Activated T-cell treated with anti-CD3 and anti-CD28 coated beads, Interleukin-2, amount 50 U/mL, for 24 hours (primary cell): ENCODE measurements at regions not wholly inside any gene's neighbourhood (a gene's known extent, or its start where the extent isn't known, plus 50 kb on each side); places are given as distances from the start of the nearest gene placed in this dataset.

Experiments used
- DNase-seq: peaks from one replicate; pipeline ENCODE4 v3.0.0-alpha.2; 2020
- H3K27ac Mint-ChIP-seq: 2 replicates; pipeline ENCODE4 v1.8.0; 2020; ENCODE audit warnings: mild to moderate bottlenecking, mixed read lengths
- H3K27me3 Mint-ChIP-seq: 2 replicates; pipeline ENCODE4 v1.8.0; 2020; ENCODE audit warnings: mixed read lengths
- H3K36me3 Mint-ChIP-seq: 2 replicates; pipeline ENCODE4 v1.8.0; 2020; ENCODE audit warnings: low read depth, mixed read lengths
- H3K4me1 Mint-ChIP-seq: 2 replicates; pipeline ENCODE4 v1.8.0; 2020; ENCODE audit warnings: low read depth, mixed read lengths
- H3K4me3 Mint-ChIP-seq: 2 replicates; pipeline ENCODE4 v1.8.0; 2020; ENCODE audit warnings: mild to moderate bottlenecking, moderate library complexity, mixed read lengths
- H3K9me3 Mint-ChIP-seq: 2 replicates; pipeline ENCODE4 v1.8.0; 2020; ENCODE audit warnings: mixed read lengths

- peaks cover 4% of the 10 kb centered on the region for H3K9me3 Mint-ChIP-seq
- H3K4me3 Mint-ChIP-seq = no peak overlapping the region
- no peaks in the 10 kb centered on the region for H3K36me3 Mint-ChIP-seq
- H3K27me3 Mint-ChIP-seq = no peaks in the 10 kb centered on the region
- H3K4me1 Mint-ChIP-seq = no peaks in the 10 kb centered on the region
- no peak for DNase-seq
- H3K27ac Mint-ChIP-seq = no peak overlapping the region
These were observed 143.6 kb upstream of the GRM7 start for GRCh38 chr3:6717026-6717943.

DNA sequence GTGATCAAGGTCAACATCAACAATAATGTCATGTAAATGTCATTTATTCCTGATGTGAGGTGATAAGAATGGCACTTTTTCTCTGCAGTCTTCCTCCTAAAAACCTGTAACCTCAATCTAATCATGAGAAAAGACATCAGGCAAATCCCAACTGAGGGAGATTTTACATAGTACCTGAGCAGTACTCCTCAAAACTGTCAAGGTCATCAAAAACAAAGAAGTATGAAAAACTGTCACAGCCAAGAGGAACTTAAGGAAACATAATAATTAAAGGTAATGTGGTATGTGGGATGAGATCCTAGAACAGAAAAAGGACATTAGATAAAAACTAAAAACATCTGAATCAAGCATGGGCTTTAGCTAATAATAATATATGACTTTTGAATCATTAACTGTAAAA is 140.9 kb upstream of the GRM7 start:
- peaks cover 9% of the 10 kb centered on the region for H3K9me3 Mint-ChIP-seq
- no peak for DNase-seq

DNA sequence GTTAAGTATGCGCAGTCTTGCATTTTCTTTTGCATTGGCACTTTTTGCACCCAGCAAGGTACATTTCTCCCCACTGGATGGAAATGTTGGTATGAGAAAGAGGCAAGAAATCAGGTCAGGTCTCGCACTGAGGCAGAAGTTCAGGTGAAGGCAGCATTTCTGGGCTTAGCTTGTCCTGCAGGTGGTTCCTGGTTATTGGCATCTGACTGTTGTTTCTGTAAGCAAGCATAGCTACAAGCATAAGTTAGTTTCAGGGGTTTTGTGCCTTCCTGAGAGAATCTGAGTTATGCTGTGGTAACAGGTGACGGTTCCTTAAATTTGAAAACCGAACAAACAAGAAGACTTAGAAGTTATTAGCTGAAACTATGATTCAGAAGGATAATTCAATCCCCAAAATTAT is 139.4 kb upstream of the GRM7 start:
- DNase-seq = no peak
- Mint-ChIP-seq H3K4me3 (no peak overlapping the region), H3K36me3 (no peaks in the 10 kb centered on the region), H3K27ac (no peak overlapping the region), H3K9me3 (peaks cover 9% of the 10 kb centered on the region), H3K27me3 (no peaks in the 10 kb centered on the region), H3K4me1 (no peaks in the 10 kb centered on the region)

More for the DNA sequence above, 140.9 kb upstream of the GRM7 start:
- Mint-ChIP-seq H3K4me1 (no peaks in the 10 kb centered on the region), H3K36me3 (no peaks in the 10 kb centered on the region), H3K27me3 (no peaks in the 10 kb centered on the region), H3K27ac (no peak overlapping the region), H3K4me3 (no peak overlapping the region)

- H3K27ac Mint-ChIP-seq = no peak overlapping the region
- H3K36me3 Mint-ChIP-seq = no peaks in the 10 kb centered on the region
- peaks cover 12% of the 10 kb centered on the region for H3K9me3 Mint-ChIP-seq
These were observed 137.7 kb upstream of the GRM7 start for GRCh38 chr3:6723205-6723604.

GRCh38 chr3:6726811-6727210 is 134.1 kb upstream of the GRM7 start:
- Mint-ChIP-seq H3K36me3 (no peaks in the 10 kb centered on the region), H3K27me3 (no peaks in the 10 kb centered on the region), H3K9me3 (peaks cover 13% of the 10 kb centered on the region), H3K4me3 (no peak overlapping the region), H3K27ac (no peak overlapping the region), H3K4me1 (no peaks in the 10 kb centered on the region)
- DNase-seq = no peak

More at GRCh38 chr3:6723205-6723604, 137.7 kb upstream of the GRM7 start:
- Mint-ChIP-seq H3K27me3 (no peaks in the 10 kb centered on the region), H3K4me3 (no peak overlapping the region), H3K4me1 (no peaks in the 10 kb centered on the region)
- DNase-seq = no peak

- peaks cover 5% of the 10 kb centered on the region for H3K9me3 Mint-ChIP-seq
- H3K36me3 Mint-ChIP-seq = no peaks in the 10 kb centered on the region
- no peak overlapping the region for H3K27ac Mint-ChIP-seq
- DNase-seq = no peak
- H3K27me3 Mint-ChIP-seq = no peaks in the 10 kb centered on the region
- H3K4me1 Mint-ChIP-seq = no peaks in the 10 kb centered on the region
- H3K4me3 Mint-ChIP-seq = no peak overlapping the region
These were observed 128.1 kb upstream of the GRM7 start for GRCh38 chr3:6732807-6733206.

- Mint-ChIP-seq H3K4me1 (no peaks in the 10 kb centered on the region), H3K36me3 (no peaks in the 10 kb centered on the region), H3K27ac (no peak overlapping the region), H3K4me3 (no peak overlapping the region), H3K27me3 (no peaks in the 10 kb centered on the region), H3K9me3 (peaks cover 5% of the 10 kb centered on the region)
- DNase-seq = no peak
These were observed 127.1 kb upstream of the GRM7 start for GRCh38 chr3:6733699-6734394.

GRCh38 chr3:6734395-6734746 is 126.5 kb upstream of the GRM7 start:
- H3K4me3 Mint-ChIP-seq = no peak overlapping the region
- H3K4me1 Mint-ChIP-seq = no peaks in the 10 kb centered on the region
- H3K27ac Mint-ChIP-seq = no peak overlapping the region
- H3K27me3 Mint-ChIP-seq = no peaks in the 10 kb centered on the region
- DNase-seq = no peak
- H3K9me3 Mint-ChIP-seq = peaks cover 3% of the 10 kb centered on the region
- no peaks in the 10 kb centered on the region for H3K36me3 Mint-ChIP-seq

DNA sequence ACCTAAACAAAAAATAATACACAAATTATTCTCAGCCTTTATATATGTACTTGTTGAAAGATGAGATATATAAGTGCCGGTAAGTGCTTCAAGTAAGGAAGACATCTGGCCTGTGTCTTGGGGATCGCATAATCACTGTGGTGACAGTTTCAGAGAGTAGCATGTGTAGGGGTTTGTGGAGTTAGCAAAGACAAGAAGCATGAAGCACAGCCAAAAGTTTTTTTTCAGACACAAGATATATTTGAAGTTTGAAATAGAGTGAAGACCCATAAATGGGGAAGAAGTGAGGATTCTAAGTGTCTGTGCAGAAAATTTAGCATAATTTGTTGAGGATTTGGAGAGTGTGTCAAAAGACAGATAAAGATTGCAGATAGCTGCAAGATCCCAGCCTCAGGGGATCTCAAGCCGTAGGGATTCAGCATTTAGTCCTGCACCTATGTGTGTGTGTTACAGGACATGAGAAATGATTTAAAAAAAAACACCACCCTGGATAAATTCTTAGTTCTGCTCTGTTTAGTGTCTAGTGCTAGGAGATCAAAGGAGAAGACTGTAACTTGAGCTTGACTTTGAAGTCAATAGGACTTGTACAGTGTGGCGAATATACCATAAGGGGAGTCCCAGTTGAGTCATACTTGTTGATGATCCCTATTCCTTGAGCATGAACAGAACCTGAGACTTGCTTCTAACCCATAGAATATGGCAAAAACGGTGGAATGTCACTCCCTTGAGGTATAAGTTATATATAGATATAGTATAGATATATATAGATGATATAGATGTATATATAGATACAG is 123.9 kb upstream of the GRM7 start:
- Mint-ChIP-seq H3K9me3 (peaks cover 3% of the 10 kb centered on the region), H3K36me3 (no peaks in the 10 kb centered on the region), H3K27ac (no peak overlapping the region), H3K27me3 (no peaks in the 10 kb centered on the region), H3K4me3 (no peak overlapping the region), H3K4me1 (no peaks in the 10 kb centered on the region)
- DNase-seq = no peak

GRCh38 chr3:6737630-6738029 is 123.3 kb upstream of the GRM7 start:
- Mint-ChIP-seq H3K27me3 (no peaks in the 10 kb centered on the region), H3K36me3 (no peaks in the 10 kb centered on the region), H3K4me3 (no peak overlapping the region), H3K9me3 (peaks cover 3% of the 10 kb centered on the region), H3K4me1 (no peaks in the 10 kb centered on the region), H3K27ac (no peak overlapping the region)
- no peak for DNase-seq

GRCh38 chr3:6739288-6739687 is 121.6 kb upstream of the GRM7 start:
- H3K9me3 Mint-ChIP-seq = peaks cover 3% of the 10 kb centered on the region
- no peaks in the 10 kb centered on the region for H3K36me3 Mint-ChIP-seq
- H3K27ac Mint-ChIP-seq = no peak overlapping the region
- H3K27me3 Mint-ChIP-seq = no peaks in the 10 kb centered on the region
- H3K4me1 Mint-ChIP-seq = no peaks in the 10 kb centered on the region
- DNase-seq = no peak
- H3K4me3 Mint-ChIP-seq = no peak overlapping the region

DNA sequence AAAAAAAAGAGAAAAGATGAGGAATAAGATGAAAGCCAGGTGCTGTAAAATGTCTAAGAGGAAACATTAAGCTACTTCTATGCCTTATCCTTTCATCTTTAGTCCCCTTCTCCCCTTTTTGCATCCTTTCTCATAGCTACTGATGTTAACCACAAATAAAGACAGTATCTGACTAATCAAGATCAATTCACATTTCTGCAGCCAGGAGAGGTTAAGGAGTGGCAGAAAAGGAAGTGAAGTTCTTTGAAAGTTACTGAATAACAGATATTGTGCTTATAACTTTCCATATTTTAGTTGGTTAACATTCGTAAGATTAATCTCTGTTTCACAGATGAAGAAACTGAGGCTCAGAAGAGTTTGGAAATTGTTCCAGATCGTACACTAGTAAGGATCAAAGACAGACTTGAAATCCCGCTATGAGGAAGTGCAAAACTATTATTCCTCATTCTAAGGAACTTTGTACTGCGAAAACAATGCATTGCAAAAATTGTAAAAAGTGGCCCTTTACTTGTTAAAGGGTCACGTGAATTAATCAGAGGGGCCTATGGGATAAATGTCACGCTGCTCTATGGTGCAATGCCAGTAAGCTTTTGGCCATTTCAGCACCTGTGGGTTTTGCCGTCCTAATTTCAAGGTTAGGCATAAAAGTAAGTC is 117.7 kb upstream of the GRM7 start:
- H3K27ac Mint-ChIP-seq = no peak overlapping the region
- peaks cover 6% of the 10 kb centered on the region for H3K9me3 Mint-ChIP-seq
- no peaks in the 10 kb centered on the region for H3K27me3 Mint-ChIP-seq
- H3K4me1 Mint-ChIP-seq = no peaks in the 10 kb centered on the region
- no peak overlapping the region for H3K4me3 Mint-ChIP-seq
- no peaks in the 10 kb centered on the region for H3K36me3 Mint-ChIP-seq
- no peak for DNase-seq

DNA sequence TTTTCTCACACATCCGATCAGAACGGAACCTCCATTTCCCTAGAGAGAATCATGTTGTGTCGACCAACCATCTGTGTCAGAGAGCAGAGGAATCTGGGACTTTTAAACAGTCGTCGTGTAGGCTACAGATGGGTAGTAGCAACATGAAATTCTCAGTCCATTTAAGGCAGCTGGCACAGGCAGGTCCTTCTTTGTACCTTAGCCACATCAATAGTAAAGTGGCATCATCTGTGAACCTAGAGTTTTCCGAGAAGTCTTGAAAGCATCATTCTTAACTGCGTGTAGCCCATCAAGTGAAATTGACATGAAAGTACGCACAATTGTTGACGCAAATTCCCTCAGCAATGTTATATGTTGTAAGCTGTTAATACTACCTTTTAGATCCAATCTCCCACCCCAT is 114.5 kb upstream of the GRM7 start:
- Mint-ChIP-seq H3K27ac (no peak overlapping the region), H3K36me3 (no peaks in the 10 kb centered on the region), H3K4me1 (no peaks in the 10 kb centered on the region), H3K9me3 (peaks cover 3% of the 10 kb centered on the region), H3K27me3 (no peaks in the 10 kb centered on the region), H3K4me3 (no peak overlapping the region)
- no peak for DNase-seq

DNA sequence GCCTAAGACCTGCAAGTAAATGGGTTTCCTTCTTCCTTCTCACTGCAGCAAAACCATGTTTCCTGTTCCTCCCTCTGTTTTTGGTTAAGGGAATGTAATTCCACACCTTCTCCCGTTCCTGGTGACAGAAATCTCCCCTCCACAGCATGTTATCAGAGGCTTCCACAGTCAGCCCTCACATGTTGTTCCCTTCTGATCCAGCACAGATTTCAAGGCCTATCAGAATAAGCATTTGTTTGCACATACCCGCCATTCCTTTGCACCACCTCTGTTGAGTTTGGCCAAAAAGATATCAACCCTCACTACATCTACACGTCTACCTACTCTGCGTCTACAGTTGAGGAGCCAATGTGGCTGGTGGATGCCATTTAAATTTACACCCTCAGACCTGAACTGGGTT is 113.9 kb upstream of the GRM7 start:
- no peaks in the 10 kb centered on the region for H3K36me3 Mint-ChIP-seq
- no peaks in the 10 kb centered on the region for H3K4me1 Mint-ChIP-seq
- H3K27me3 Mint-ChIP-seq = no peaks in the 10 kb centered on the region
- no peak for DNase-seq
- H3K9me3 Mint-ChIP-seq = peaks cover 3% of the 10 kb centered on the region
- H3K27ac Mint-ChIP-seq = no peak overlapping the region
- H3K4me3 Mint-ChIP-seq = no peak overlapping the region
